RPMI8226 (cell line): ENCODE measurements at regions not wholly inside any gene's neighbourhood (a gene's known extent, or its start where the extent isn't known, plus 50 kb on each side); places are given as distances from the start of the nearest gene placed in this dataset.

Experiments used
- DNase-seq: peaks from one replicate; pipeline ENCODE4 v3.0.0-alpha.2; 2015

GRCh38 chr4:165678936-165679325 is 194.1 kb upstream of the TLL1 start:
- DNase-seq = no peak

GRCh38 chr4:165680821-165681220 is 192.2 kb upstream of the TLL1 start:
- DNase-seq = no peak

GRCh38 chr4:165682611-165683010 is 190.4 kb upstream of the TLL1 start:
- DNase-seq = no peak

GRCh38 chr4:165684177-165684805 is 188.7 kb upstream of the TLL1 start:
- no peak for DNase-seq

GRCh38 chr4:165686756-165687155 is 186.3 kb upstream of the TLL1 start:
- no peak for DNase-seq

GRCh38 chr4:165689159-165689558 is 183.9 kb upstream of the TLL1 start:
- DNase-seq = no peak

- no peak for DNase-seq
Measured at GRCh38 chr4:165692082-165692481, 181.0 kb upstream of the TLL1 start.

GRCh38 chr4:165698272-165698671 is 174.8 kb upstream of the TLL1 start:
- no peak for DNase-seq

- no peak for DNase-seq
Measured at GRCh38 chr4:165699055-165699454, 174.0 kb upstream of the TLL1 start.

- no peak for DNase-seq
Measured at GRCh38 chr4:165700855-165701254, 172.2 kb upstream of the TLL1 start.

GRCh38 chr4:165707128-165707527 is 165.9 kb upstream of the TLL1 start:
- no peak for DNase-seq

- DNase-seq = no peak
Measured at GRCh38 chr4:165709516-165709915, 163.5 kb upstream of the TLL1 start.

GRCh38 chr4:165709973-165710526 is 163.0 kb upstream of the TLL1 start:
- DNase-seq = no peak

GRCh38 chr4:165711436-165711835 is 161.6 kb upstream of the TLL1 start:
- DNase-seq = no peak

- DNase-seq = no peak
Measured at GRCh38 chr4:165711912-165712311, 161.1 kb upstream of the TLL1 start.

- DNase-seq = no peak
Measured at GRCh38 chr4:165714650-165715049, 158.4 kb upstream of the TLL1 start.

GRCh38 chr4:165715211-165715610 is 157.8 kb upstream of the TLL1 start:
- DNase-seq = no peak

- DNase-seq = no peak
Measured at GRCh38 chr4:165715989-165716388, 157.0 kb upstream of the TLL1 start.

GRCh38 chr4:165716472-165716871 is 156.6 kb upstream of the TLL1 start:
- no peak for DNase-seq

- no peak for DNase-seq
Measured at GRCh38 chr4:165718660-165719059, 154.4 kb upstream of the TLL1 start.

GRCh38 chr4:165720411-165721082 is 152.5 kb upstream of the TLL1 start:
- no peak for DNase-seq

GRCh38 chr4:165721815-165722214 is 151.2 kb upstream of the TLL1 start:
- no peak for DNase-seq

GRCh38 chr4:165723051-165723795 is 149.8 kb upstream of the TLL1 start:
- DNase-seq = no peak

GRCh38 chr4:165724786-165725185 is 148.3 kb upstream of the TLL1 start:
- no peak for DNase-seq
